ENCODE measurements at regions not wholly inside any gene's neighbourhood (a gene's known extent, or its start where the extent isn't known, plus 50 kb on each side); places are given as distances from the start of the nearest gene placed in this dataset.

- no peak for ATAC-seq
- no peaks in the 10 kb centered on the region for H3K36me3 ChIP-seq
- H3K27ac ChIP-seq = no peak overlapping the region
- H3K4me1 ChIP-seq = no peaks in the 10 kb centered on the region
- H3K9me3 ChIP-seq = no peaks in the 10 kb centered on the region
- H3K27me3 ChIP-seq = no peaks in the 10 kb centered on the region
- no peak overlapping the region for H3K4me3 ChIP-seq
- intact Hi-C loops (cut with DNase I; ENCODE audit: low total_unique reads) (no loop called here), in situ Hi-C loops (cut with MboI; ENCODE audit: low sequenced_read_pairs in 4 of 4) (no loop called here)
- no peak for DNase-seq
- no peak for TF ChIP-seq CTCF (IDR thresholded peaks at IDR 0.05 in 4 of 5, conservative IDR thresholded peaks at IDR 0.05 in 1 of 5)
- no peak for TF ChIP-seq POLR2A (IDR thresholded peaks at IDR 0.05)
Observed at GRCh38 chr22:27554106-27554811, 247.3 kb downstream of the MN1 start.

DNA sequence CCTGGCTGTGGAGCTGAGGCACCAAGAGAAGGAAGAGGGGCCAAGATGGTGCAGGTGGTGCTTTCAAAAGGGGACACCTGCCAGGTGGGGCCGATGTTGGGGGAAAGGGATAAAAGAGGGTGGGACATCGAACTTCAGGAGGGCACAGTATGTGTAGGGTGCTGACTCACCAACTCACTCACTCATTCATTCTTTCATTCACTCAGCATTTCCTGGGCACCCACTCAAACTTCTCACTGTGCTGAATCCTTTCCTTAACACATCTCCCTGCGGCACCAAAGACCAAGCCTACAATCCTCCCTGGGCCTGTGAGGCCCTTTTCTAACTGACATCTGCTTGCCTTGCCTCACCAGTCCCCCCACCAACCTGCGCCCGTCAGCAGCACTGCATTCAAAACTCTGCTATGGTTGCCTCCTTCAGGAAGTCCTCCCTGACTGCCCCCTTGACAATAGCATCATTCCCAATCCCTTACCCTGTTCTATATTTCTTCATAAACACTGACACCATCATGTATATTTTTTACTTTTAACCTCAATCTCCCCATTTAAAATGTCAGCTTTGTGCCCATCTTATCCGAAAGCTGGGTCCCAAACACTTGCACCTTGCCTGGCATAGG is 246.6 kb downstream of the MN1 start:
- ATAC-seq (no peak), DNase-seq (no peak)
- Histone ChIP-seq H3K9me3 (no peaks in the 10 kb centered on the region), H3K27me3 (no peaks in the 10 kb centered on the region), H3K27ac (no peak overlapping the region), H3K36me3 (no peaks in the 10 kb centered on the region), H3K4me3 (no peak overlapping the region), H3K4me1 (no peaks in the 10 kb centered on the region)
- TF ChIP-seq POLR2A (IDR thresholded peaks at IDR 0.05) = no peak
- TF ChIP-seq CTCF (IDR thresholded peaks at IDR 0.05 in 4 of 5, conservative IDR thresholded peaks at IDR 0.05 in 1 of 5) = no peak
- intact Hi-C loops (cut with DNase I; ENCODE audit: low total_unique reads) (no loop called here), in situ Hi-C loops (cut with MboI; ENCODE audit: low sequenced_read_pairs in 4 of 4) (no loop called here)

GRCh38 chr22:27556371-27556770 is 245.2 kb downstream of the MN1 start:
- Histone ChIP-seq H3K27ac (no peak overlapping the region), H3K4me3 (no peak overlapping the region), H3K27me3 (no peaks in the 10 kb centered on the region), H3K9me3 (no peaks in the 10 kb centered on the region), H3K4me1 (no peaks in the 10 kb centered on the region), H3K36me3 (no peaks in the 10 kb centered on the region)
- in situ Hi-C loops (cut with MboI; ENCODE audit: low sequenced_read_pairs in 4 of 4) (no loop called here), intact Hi-C loops (cut with DNase I; ENCODE audit: low total_unique reads) (no loop called here)
- no peak for TF ChIP-seq POLR2A (IDR thresholded peaks at IDR 0.05)
- TF ChIP-seq CTCF (IDR thresholded peaks at IDR 0.05 in 4 of 5, conservative IDR thresholded peaks at IDR 0.05 in 1 of 5) = no peak
- ATAC-seq = no peak
- no peak for DNase-seq

GRCh38 chr22:27557286-27558008 is 244.1 kb downstream of the MN1 start:
- in situ Hi-C loops (cut with MboI; ENCODE audit: low sequenced_read_pairs in 4 of 4) (no loop called here), intact Hi-C loops (cut with DNase I; ENCODE audit: low total_unique reads) (no loop called here)
- no peak for TF ChIP-seq POLR2A (IDR thresholded peaks at IDR 0.05)
- no peak for TF ChIP-seq CTCF (IDR thresholded peaks at IDR 0.05 in 4 of 5, conservative IDR thresholded peaks at IDR 0.05 in 1 of 5)
- Histone ChIP-seq H3K27ac (no peak overlapping the region), H3K4me1 (no peaks in the 10 kb centered on the region), H3K36me3 (no peaks in the 10 kb centered on the region), H3K27me3 (no peaks in the 10 kb centered on the region), H3K4me3 (no peak overlapping the region), H3K9me3 (no peaks in the 10 kb centered on the region)
- ATAC-seq (no peak), DNase-seq (no peak)

Measured in gastrocnemius medialis (tissue), 4 donors.